Parathyroid adenoma (tissue), 2 donors: ENCODE measurements at regions not wholly inside any gene's neighbourhood (a gene's known extent, or its start where the extent isn't known, plus 50 kb on each side); places are given as distances from the start of the nearest gene placed in this dataset.

Experiments
- H2AFZ ChIP-seq: fragments of 300-600 bp; sonication (generic); one replicate; pipeline ENCODE4 v1.7.0; 2017; ENCODE audit warnings: antibody characterized with exemption, mild to moderate bottlenecking
- H3K27ac ChIP-seq: fragments of 300-600 bp; sonication (generic); one replicate; pipeline ENCODE4 v1.7.0; 2017
- H3K27me3 ChIP-seq: fragments of 300-600 bp; sonication (generic); one replicate; pipeline ENCODE4 v1.7.0; 2017; ENCODE audit warnings: low read length; ENCODE audit not compliant: control insufficient read depth, insufficient read depth
- H3K36me3 ChIP-seq: fragments of 300-600 bp; sonication (generic); one replicate; pipeline ENCODE4 v1.7.0; 2017; ENCODE audit warnings: low read length; ENCODE audit not compliant: control insufficient read depth, insufficient read depth
- H3K4me1 ChIP-seq: fragments of 300-600 bp; sonication (generic); one replicate; pipeline ENCODE4 v1.7.0; 2017; ENCODE audit warnings: control low read depth
- H3K4me2 ChIP-seq: fragments of 300-600 bp; sonication (generic); one replicate; pipeline ENCODE4 v1.7.0; 2017; ENCODE audit warnings: low read length
- H3K4me3 ChIP-seq: fragments of 300-600 bp; sonication (generic); one replicate; pipeline ENCODE4 v1.7.0; 2017; ENCODE audit warnings: low read depth, low read length
- H3K79me2 ChIP-seq: fragments of 300-600 bp; sonication (generic); one replicate; pipeline ENCODE4 v1.7.0; 2017; ENCODE audit warnings: control low read depth
- H3K9ac ChIP-seq: fragments of 300-600 bp; sonication (generic); one replicate; pipeline ENCODE4 v1.7.0; 2017; ENCODE audit warnings: mild to moderate bottlenecking
- H3K9me3 ChIP-seq: fragments of 300-600 bp; sonication (generic); one replicate; pipeline ENCODE4 v1.7.0; 2017; ENCODE audit warnings: low read length; ENCODE audit not compliant: control insufficient read depth
- CTCF ChIP-seq: fragments of 300-600 bp; sonication (generic); IDR thresholded peaks from one replicate; pipeline ENCODE4 v1.7.0; 2017; ENCODE audit warnings: antibody characterized with exemption, mild to moderate bottlenecking
- donor health status: primary hyperparathyroidism.

GRCh38 chr9:103377667-103378066 is 382.5 kb downstream of the CYLC2 start:
- Histone ChIP-seq H3K27ac (no peak overlapping the region), H3K27me3 (no peaks in the 10 kb centered on the region), H3K4me3 (no peak overlapping the region), H2AFZ (no peak overlapping the region), H3K4me1 (no peaks in the 10 kb centered on the region), H3K9me3 (no peaks in the 10 kb centered on the region), H3K36me3 (no peaks in the 10 kb centered on the region), H3K4me2 (no peak overlapping the region), H3K9ac (no peak overlapping the region), H3K79me2 (no peaks in the 10 kb centered on the region)
- no peak for TF ChIP-seq CTCF

- Histone ChIP-seq H3K27ac (no peak overlapping the region), H3K79me2 (no peaks in the 10 kb centered on the region), H3K9ac (no peak overlapping the region), H3K4me1 (no peaks in the 10 kb centered on the region), H3K4me2 (no peak overlapping the region), H3K27me3 (no peaks in the 10 kb centered on the region), H3K4me3 (no peak overlapping the region), H3K36me3 (no peaks in the 10 kb centered on the region), H3K9me3 (no peaks in the 10 kb centered on the region), H2AFZ (no peak overlapping the region)
- peak; percentile 41 for TF ChIP-seq CTCF
These were observed 402.9 kb downstream of the CYLC2 start for GRCh38 chr9:103397868-103398600.

- no peaks in the 10 kb centered on the region for H3K79me2 ChIP-seq
These were observed 404.4 kb downstream of the CYLC2 start for GRCh38 chr9:103399535-103399934.

GRCh38 chr9:103407260-103407659 is 412.1 kb downstream of the CYLC2 start:
- Histone ChIP-seq H3K9me3 (no peaks in the 10 kb centered on the region), H3K27ac (no peak overlapping the region), H3K4me2 (no peak overlapping the region), H3K36me3 (no peaks in the 10 kb centered on the region), H3K27me3 (no peaks in the 10 kb centered on the region), H2AFZ (no peak overlapping the region), H3K79me2 (no peaks in the 10 kb centered on the region), H3K9ac (no peak overlapping the region), H3K4me3 (no peak overlapping the region), H3K4me1 (no peaks in the 10 kb centered on the region)
- TF ChIP-seq CTCF = no peak

More at GRCh38 chr9:103399535-103399934, 404.4 kb downstream of the CYLC2 start:
- H3K36me3 ChIP-seq = no peaks in the 10 kb centered on the region
- H3K4me2 ChIP-seq = no peak overlapping the region
- no peak overlapping the region for H3K27ac ChIP-seq
- H3K9me3 ChIP-seq = no peaks in the 10 kb centered on the region
- H3K4me1 ChIP-seq = no peaks in the 10 kb centered on the region
- no peak overlapping the region for H2AFZ ChIP-seq
- no peaks in the 10 kb centered on the region for H3K27me3 ChIP-seq
- H3K9ac ChIP-seq = no peak overlapping the region
- H3K4me3 ChIP-seq = no peak overlapping the region
- no peak for TF ChIP-seq CTCF

- Histone ChIP-seq H3K27ac (no peak overlapping the region), H3K9ac (no peak overlapping the region), H3K4me2 (no peak overlapping the region), H2AFZ (no peak overlapping the region), H3K4me3 (no peak overlapping the region), H3K9me3 (no peaks in the 10 kb centered on the region), H3K27me3 (no peaks in the 10 kb centered on the region), H3K79me2 (no peaks in the 10 kb centered on the region), H3K4me1 (no peaks in the 10 kb centered on the region), H3K36me3 (no peaks in the 10 kb centered on the region)
- TF ChIP-seq CTCF = no peak
These were observed 414.9 kb downstream of the CYLC2 start for GRCh38 chr9:103410059-103410458.
